Femur (tissue), 1 donor: ENCODE measurements at regions not wholly inside any gene's neighbourhood (a gene's known extent, or its start where the extent isn't known, plus 50 kb on each side); places are given as distances from the start of the nearest gene placed in this dataset.

ENCODE experiments used
- DNase-seq: peaks from one replicate; pipeline ENCODE4 v3.0.0-alpha.2; 2017

- no peak for DNase-seq
Measured at GRCh38 chr4:171759274-171759673, 53.9 kb upstream of the GALNTL6 start.

DNA sequence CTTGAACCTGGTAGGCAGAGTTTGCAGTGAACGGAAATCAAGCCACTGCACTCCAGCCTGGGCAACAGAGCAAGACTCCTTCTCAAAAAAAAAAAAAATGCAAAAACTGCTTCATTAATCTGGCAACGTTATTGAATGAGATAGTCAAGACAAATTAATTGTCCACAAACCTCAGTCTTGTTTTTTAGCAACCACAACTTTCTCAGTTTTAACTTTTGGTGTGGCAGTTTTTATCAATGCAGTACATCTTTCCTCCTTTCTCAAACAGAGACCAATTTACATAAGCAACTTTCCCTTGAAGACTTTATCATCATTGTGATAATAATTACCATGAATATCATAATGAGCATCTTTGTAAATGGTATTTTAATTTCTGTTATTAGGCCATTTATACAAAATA, 61.7 kb upstream of the GALNTL6 start:
- DNase-seq: no peak

- DNase-seq: no peak
Measured at GRCh38 chr4:171746418-171746817, 66.8 kb upstream of the GALNTL6 start.

GRCh38 chr4:171742436-171742835, 70.8 kb upstream of the GALNTL6 start:
- no peak for DNase-seq

- DNase-seq: no peak
Measured at GRCh38 chr4:171727185-171727584, 86.0 kb upstream of the GALNTL6 start.

GRCh38 chr4:171721937-171722336, 91.3 kb upstream of the GALNTL6 start:
- no peak for DNase-seq

DNA sequence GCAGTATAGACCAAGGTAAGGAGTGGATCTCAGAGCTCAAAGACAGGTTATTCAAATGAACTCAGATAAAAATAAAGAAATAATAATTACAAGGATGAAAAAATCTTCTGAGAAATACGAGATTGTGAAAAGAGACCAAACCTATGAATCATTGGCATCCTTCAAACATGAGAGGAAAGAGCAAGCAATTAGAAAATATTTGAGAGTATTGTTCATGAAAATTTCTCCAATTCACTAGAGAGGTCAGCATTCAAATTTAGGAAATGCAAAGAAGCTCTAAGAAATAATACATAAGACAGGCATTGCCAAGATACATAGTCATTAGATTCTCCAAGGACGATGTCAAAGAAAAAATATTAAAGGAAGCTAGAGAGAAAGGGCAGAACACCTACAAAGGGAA, 93.5 kb upstream of the GALNTL6 start:
- DNase-seq: no peak

- DNase-seq: no peak
Measured at GRCh38 chr4:171718665-171719064, 94.5 kb upstream of the GALNTL6 start.

DNA sequence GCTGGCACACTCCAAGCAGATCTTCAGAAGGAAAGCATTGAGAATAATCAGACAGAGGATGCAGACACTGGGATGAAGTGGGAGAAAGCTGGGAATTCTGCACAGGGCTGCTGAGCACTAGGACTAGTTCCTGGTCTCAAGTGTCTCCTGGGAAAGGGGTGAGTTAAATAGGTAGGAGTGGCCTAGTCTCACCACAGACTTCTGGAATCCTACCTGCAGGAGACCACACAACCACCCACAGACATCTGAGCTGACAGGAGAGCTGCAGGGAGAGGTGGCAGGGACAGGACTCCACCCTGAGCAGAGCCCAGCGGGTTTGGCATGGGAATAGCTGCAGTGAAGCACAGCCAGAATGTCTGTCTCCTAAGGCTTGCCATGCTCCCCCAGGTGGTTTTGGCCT, 95.1 kb upstream of the GALNTL6 start:
- no peak for DNase-seq

- no peak for DNase-seq
Measured at GRCh38 chr4:171717231-171717741, 95.9 kb upstream of the GALNTL6 start.

- no peak for DNase-seq
Measured at GRCh38 chr4:171715973-171716372, 97.2 kb upstream of the GALNTL6 start.

DNA sequence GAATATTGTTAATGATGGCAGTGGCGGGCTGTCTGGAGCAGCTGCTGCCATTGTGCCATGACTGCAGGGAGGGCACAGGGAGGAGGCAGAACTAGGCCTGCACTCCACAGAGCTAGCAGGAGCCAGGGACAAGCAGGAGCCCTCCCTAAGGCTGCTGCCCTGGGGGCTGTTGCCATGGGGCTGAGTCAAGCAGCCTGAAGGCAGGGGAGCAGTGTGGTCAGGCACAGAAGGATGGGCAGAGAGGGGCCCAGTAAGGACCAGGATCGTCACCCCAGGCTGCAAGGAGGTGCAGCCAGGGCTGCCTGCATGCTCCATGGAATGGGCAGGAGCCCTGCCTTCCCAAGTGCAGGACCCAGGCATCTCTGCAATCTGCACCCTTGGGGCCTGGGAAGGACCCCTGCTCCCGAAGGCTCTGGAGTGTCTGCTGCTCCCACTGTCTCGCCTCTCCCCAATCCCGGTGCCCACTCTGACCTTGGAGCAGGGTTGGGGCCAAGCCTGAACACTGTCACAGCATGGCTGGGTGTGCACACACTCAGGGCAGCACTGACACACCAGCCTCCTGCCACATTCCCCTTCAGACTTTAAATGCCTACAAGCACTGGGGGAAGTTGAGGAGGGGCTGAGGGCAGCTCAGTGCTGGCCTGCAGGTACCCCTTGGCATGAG, 98.3 kb upstream of the GALNTL6 start:
- DNase-seq: no peak

DNA sequence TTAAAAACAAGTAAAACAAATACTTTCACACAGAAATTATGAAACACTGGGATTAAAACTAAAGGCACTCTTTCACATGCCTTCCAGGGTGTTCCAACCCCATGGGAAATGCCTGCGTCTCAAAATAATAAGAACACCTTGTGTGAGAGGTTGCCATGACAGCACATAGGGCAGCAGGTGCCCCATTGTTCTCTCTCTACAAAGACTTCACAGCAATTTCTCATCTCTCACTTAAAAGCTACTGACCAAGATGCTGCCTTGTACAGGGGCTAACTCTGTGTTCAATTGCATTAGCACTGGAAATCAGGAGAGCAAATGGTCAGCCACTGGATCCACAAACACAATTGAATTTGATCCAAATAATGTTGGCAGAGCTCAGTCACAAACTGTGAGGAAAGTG, 102.5 kb upstream of the GALNTL6 start:
- DNase-seq: no peak

- DNase-seq: no peak
Measured at GRCh38 chr4:171676555-171677215, 136.5 kb upstream of the GALNTL6 start.

GRCh38 chr4:171674781-171675180, 138.4 kb upstream of the GALNTL6 start:
- no peak for DNase-seq

DNA sequence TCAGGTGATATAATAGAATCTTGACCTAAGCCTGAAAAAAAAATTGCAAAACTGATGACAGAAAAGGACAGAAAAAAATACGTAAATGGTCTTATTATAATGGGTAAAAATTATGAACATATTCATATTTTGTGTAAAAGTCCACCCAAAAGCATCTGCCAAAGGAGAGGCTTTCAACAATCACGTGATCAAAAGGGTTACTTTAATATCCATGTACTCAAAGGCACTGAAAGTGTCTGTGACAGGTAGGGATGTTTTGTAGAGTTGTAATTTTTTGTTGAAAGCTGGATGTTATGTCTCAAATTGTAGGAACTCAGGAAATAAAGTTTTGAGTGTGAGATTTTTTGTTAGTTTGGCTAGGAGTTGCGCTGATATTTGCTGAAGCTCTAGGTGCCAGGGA, 144.8 kb upstream of the GALNTL6 start:
- no peak for DNase-seq

- DNase-seq: no peak
Measured at GRCh38 chr4:171667906-171668305, 145.3 kb upstream of the GALNTL6 start.

DNA sequence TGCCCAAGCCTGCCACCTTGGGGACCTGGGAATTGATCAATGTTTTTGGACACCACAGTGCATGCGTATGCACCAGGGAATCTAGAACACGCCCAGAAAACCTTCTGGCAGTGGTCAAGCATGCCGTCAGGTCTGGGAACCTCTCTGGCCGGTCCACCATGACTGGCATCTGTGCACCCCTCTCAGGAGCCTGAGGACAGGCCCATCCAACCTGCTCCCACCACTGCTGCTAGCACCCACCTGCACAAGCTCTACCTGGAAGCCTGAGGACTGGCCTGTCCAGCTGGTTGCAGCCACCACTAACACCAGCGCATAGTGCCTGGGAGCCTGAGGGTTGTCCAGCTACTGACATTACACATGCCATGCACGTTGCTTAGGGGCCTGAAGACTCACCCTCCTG, 162.1 kb upstream of the GALNTL6 start:
- no peak for DNase-seq

DNA sequence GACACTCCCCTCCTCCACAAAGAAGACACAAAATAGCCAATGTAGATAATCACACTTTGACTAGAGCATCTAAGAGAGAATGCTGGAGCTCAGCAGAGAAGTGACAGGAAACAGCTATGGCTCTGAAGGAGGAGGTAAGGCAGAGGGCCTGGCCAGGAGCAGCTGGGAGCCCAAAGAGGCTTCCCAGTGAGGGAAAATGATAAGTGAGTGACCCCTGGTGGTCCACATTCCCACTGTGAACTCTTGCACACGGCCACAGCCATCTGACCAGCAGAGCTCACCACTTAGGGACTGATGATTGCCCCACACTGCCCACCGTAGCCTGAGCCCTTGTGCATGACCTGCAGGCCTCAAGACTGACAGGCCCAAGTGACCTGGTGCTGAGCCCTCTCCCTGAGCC, 162.7 kb upstream of the GALNTL6 start:
- DNase-seq: no peak

DNA sequence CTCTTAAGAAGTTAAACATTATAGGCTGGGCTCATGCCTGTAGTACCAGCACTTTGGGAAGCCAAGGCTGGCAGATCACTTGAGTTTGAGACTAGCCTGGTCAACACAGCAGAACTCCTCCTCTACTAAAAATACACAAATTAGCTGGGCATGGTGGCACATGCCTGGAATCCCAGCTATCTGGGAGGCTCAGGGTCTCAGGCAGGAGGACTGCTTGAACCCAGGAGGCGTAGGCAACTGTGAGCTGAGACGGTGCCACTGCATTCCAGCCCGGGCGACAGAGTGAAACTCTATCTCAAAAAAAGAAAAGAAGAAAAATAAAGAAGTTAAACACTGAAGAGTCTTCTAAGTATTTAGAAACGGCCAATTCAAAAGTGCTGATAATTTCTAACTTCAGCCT, 164.3 kb upstream of the GALNTL6 start:
- DNase-seq: no peak

DNA sequence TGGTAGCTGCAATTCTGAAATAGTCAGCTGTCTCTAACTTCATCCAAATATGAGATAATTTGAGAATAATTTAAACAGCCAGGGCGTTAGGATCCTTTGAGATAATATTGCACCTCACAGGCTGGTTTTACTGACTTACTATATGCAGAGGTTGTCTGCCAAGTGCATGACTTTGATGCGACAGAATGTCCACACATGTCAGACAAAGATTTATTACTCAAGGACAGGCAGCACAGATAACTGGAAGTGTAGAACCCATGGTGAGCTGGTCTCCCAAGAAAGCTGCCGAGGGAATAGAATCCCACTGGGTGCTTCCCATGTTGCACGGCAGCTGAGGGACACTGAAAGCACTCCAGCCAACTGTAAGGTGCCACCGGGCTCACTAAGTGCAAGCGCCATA, 166.2 kb upstream of the GALNTL6 start:
- no peak for DNase-seq

DNA sequence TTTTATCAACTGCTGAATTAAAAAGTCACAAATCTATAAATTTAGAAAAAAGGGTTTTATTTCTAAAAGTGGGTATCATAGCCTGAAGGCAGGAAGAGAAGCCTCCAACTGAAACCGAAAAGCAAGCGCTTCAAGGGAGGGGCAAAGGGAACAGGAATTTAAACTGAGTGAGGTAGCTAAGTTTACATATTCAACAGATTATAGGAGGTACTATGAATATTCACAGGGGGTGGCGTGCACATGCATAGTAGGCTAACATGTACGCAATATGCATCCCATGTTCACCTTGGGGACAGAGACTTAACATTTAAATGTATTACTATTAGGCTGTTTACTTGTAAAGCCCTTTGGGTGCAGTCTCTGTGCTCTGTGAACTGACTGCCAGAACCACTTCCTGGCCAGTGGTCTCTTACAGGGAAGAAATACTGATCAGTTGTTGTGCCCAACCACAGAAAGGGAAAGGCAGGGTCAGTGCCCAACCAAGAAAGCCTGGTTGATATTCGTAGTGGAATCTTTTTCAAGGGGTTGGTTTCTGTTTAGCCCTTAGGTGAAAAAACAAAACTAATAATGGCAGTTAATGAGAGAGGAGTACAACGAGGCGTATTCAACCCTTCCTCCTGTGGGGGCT, 168.7 kb upstream of the GALNTL6 start:
- no peak for DNase-seq

DNA sequence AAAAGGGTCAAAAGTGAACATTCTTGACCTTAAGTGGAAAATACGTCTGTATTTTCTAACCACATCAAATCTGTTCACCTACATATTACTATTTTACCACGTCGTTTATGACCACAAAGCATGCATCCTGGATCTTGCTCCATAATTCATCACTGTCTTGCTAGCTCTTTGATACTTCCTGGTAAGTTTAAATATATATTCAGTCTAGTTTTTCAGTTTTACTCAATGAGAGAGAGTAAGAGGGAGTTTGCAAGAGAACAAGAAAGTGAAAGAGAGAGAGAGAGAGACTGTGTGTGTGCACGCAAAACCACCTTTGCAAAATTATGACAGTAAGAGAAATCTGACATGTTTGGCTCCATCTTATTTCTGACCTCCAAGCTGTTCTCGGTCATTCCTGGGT, 173.7 kb upstream of the GALNTL6 start:
- no peak for DNase-seq

- no peak for DNase-seq
Measured at GRCh38 chr4:171636606-171637005, 176.6 kb upstream of the GALNTL6 start.
